ENCODE measurements at regions not wholly inside any gene's neighbourhood (a gene's known extent, or its start where the extent isn't known, plus 50 kb on each side); places are given as distances from the start of the nearest gene placed in this dataset.

DNA sequence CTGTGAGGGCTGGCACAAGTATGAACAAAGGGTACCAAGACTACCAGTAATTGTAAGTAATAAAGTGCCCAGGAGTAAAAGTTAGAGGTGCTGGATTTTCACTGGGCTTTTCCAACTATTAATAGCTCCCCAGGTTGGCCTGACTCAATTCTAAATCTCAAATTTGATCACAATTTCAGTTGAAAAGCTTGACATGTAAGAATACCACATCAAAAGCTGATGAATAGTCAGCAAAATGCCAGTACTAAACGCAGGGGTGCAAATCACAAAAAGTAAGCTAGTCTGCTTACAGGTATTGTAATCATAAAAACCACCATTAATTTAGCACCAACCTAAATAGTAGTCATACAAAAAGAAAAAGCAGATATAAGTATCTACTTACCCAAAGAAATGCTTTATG, 917.5 kb downstream of the NLGN4Y start:
- peaks cover 22% of the 10 kb centered on the region for H3K9me3 Mint-ChIP-seq
- H3K4me2 ChIP-seq, result no peak overlapping the region
- no peaks in the 10 kb centered on the region for H3K79me2 ChIP-seq (replicated peaks; ENCODE audit: insufficient read depth)

More for the DNA sequence above, 917.5 kb downstream of the NLGN4Y start:
- Histone ChIP-seq H3K36me3 (ENCODE audit: insufficient read depth) (no peaks in the 10 kb centered on the region), H3K4me1 (ENCODE audit: insufficient read depth) (peaks cover 10% of the 10 kb centered on the region; the same call in 1 of the 2 replicates), H3K27ac (ENCODE audit: low read depth) (no peak overlapping the region), H3K4me3 (no peak overlapping the region), H2AFZ (no peak overlapping the region), H4K20me1 (replicated peaks; ENCODE audit: insufficient read depth) (no peaks in the 10 kb centered on the region), H3K9me2 (ENCODE audit: insufficient read depth) (peaks cover 8% of the 10 kb centered on the region; the same call in 1 of the 2 replicates), H3K27me3 (ENCODE audit: insufficient read depth) (no peaks in the 10 kb centered on the region), H3F3A (replicated peaks; ENCODE audit: low read depth) (no peaks in the 10 kb centered on the region)
- H3K27me3 Mint-ChIP-seq (ENCODE audit: insufficient read depth, low read depth, poor library complexity), result peaks cover 3% of the 10 kb centered on the region
- no peak overlapping the region for H3K27ac Mint-ChIP-seq
- ATAC-seq, result no peak
- no peak for DNase-seq (ENCODE audit: low spot score)
- peaks cover 16% of the 10 kb centered on the region for H3K4me1 Mint-ChIP-seq
- H3K36me3 Mint-ChIP-seq (ENCODE audit: low read depth), result peaks cover 22% of the 10 kb centered on the region
- TF ChIP-seq CREB1 (CRISPR knock-in tag; IDR thresholded peaks at IDR 0.05; ENCODE audit: low read depth) (no peak), REST (IDR thresholded peaks at IDR 0.05; ENCODE audit: unreplicated experiment) (no peak), EZH2 (IDR thresholded peaks at IDR 0.05; ENCODE audit: low read depth, unreplicated experiment) (no peak), CTCF (conservative IDR thresholded peaks at IDR 0.05; ENCODE audit: low read depth in 2 of 2) (no peak)
- H3K4me3 Mint-ChIP-seq, result no peak overlapping the region
